Heart left ventricle (tissue), 16 donors: ENCODE measurements at regions not wholly inside any gene's neighbourhood (a gene's known extent, or its start where the extent isn't known, plus 50 kb on each side); places are given as distances from the start of the nearest gene placed in this dataset.

ENCODE experiments used
- ATAC-seq, 4 donors: fragments of 200-7000 bp; cut with Tn5 transposase; one replicate each; pipeline ENCODE4 v1.9.1; 2020 to 2022; ENCODE audit warnings: moderate library complexity in 4 of 4, mild to moderate bottlenecking in 3 of 4, moderate number of reproducible peaks in 1 of 4
- DNase-seq, 5 donors: peaks; one replicate each; pipeline ENCODE4 v3.0.0-alpha.2; 2020
- H3K27ac ChIP-seq, 12 donors: fragments of 200-600 bp; sonication (generic) in 4 of 12; one replicate each; pipeline versions ENCODE4 v1.5.0 to v1.8.0; 2016 to 2022; ENCODE audit warnings: mild to moderate bottlenecking in 2 of 12
- H3K27me3 ChIP-seq, 9 donors: fragments of 200-600 bp; sonication (generic) in 2 of 9; one replicate each; pipeline versions ENCODE4 v1.5.1 to v1.8.0; 2016 to 2022; ENCODE audit warnings: mild to moderate bottlenecking in 3 of 9
- H3K36me3 ChIP-seq, 9 donors: fragments of 200-600 bp; sonication (generic) in 2 of 9; one replicate each; pipeline versions ENCODE4 v1.5.0 to v1.8.0; 2018 to 2022; ENCODE audit warnings: mild to moderate bottlenecking in 2 of 9
- H3K4me1 ChIP-seq, 12 donors: fragments of 200-600 bp; sonication (generic) in 4 of 12; one replicate each; pipeline versions ENCODE4 v1.5.0 to v1.8.0; 2016 to 2022; ENCODE audit warnings: mild to moderate bottlenecking in 3 of 12
- H3K4me3 ChIP-seq, 12 donors: fragments of 200-600 bp; sonication (generic) in 4 of 12; one replicate each; pipeline versions ENCODE4 v1.5.0 to v1.8.0; 2017 to 2022; ENCODE audit warnings: mild to moderate bottlenecking in 9 of 12, moderate library complexity in 4 of 12
- H3K9me3 ChIP-seq, 12 donors: fragments of 200-600 bp; sonication (generic) in 4 of 12; one replicate each; pipeline versions ENCODE4 v1.5.0 to v1.8.0; 2016 to 2022; ENCODE audit warnings: mild to moderate bottlenecking in 1 of 12
- CTCF ChIP-seq, 12 donors: fragments of 200-600 bp; sonication (generic) in 4 of 12; IDR thresholded peaks; one replicate each; pipeline versions ENCODE4 v1.5.0 to v1.8.0; 2018 to 2022; ENCODE audit warnings: antibody characterized with exemption in 12 of 12, mild to moderate bottlenecking in 5 of 12
- POLR2A ChIP-seq, 2 donors: fragments of 450-650 bp; IDR thresholded peaks; one replicate each; pipeline ENCODE4 v1.6.1; 2017; ENCODE audit warnings: antibody characterized with exemption in 2 of 2, mild to moderate bottlenecking in 2 of 2, moderate library complexity in 2 of 2
- WGBS, 4 donors: extraction: QIAGEN DNeasy Blood & Tissue Kit in 2 of 4; methylation state at CpG; one replicate each; pipeline versions ENCODE4 v1.1.5 to v1.1.7; 2013 to 2018; 5-methylcytosine and 5-hydroxymethylcytosine counted together
- intact Hi-C, 10 donors: fragments of 100-400 bp; cut with DNase I; formaldehyde crosslinking; loops; one replicate each; pipeline versions ENCODE4 v1.11.1 to v1.14.2; 2022
- donor health status: ischemic (EF 13 %, LVEDD 7.1; RV severe dilation, severe dysfunction).
- donor health status: healthy with polysubstance abuse.
- donor health status: DM: no; HTN: yes; CAD: no.
- donor health status: DM: no; HTN: no; CAD: no.
- donor health status: ischemic (EF 25% LVEDD 6.9; RV normal size, moderate dysfunction).
- donor health status: ischemic (EF 25% LVEDD 5.7; RV mildly dilated, moderate dysfunction).
- donor health status: healthy.
- donor health status: DM: yes; HTN: yes; CAD: no.
- donor health status: ischemic (EF 35%, LVEDD 5.7; RV mildly dilated, moderate dysfunction).
- donor health status: nonischemic (EF 11% LVEDD 7.7; RV severe dilation, severe dysfunction).
- donor health status: DM: yes; HTN: yes; CAD: no.
- donor health status: PGD.
- donor health status: ischemic (EF 29% LVEDD 5.4; RV normal size, mild dysfunction).
- donor health status: nonischemic (EF 23%, LVEDD 6.1; RV moderate dilation, normal function).

GRCh38 chr3:190220362-190220761 is 99.7 kb upstream of the P3H2 start:
- ATAC-seq (no peak), DNase-seq (no peak)
- intact Hi-C loops = loop anchor here in 6 of 10 donors (10.0 kb wide), 2 partner anchors 104 to 204 kb away; partner anchors contain the start of gene CLDN1 (in 4 of the 6)
- TF ChIP-seq POLR2A (IDR thresholded peaks at IDR 0.05) (no peak), CTCF (IDR thresholded peaks at IDR 0.05) (no peak)
- Histone ChIP-seq H3K4me1 (peaks cover 0 to 6% (median 0%) of the 10 kb centered on the region in 12 donors), H3K36me3 (no peaks in the 10 kb centered on the region), H3K4me3 (no peak overlapping the region), H3K9me3 (peaks cover 0 to 4% (median 0%) of the 10 kb centered on the region in 12 donors), H3K27me3 (no peaks in the 10 kb centered on the region), H3K27ac (no peak overlapping the region)
- 76 to 92% (median 88%) methylated on average over 1 of the region's 1 CpG for WGBS, 4 donors

- TF ChIP-seq POLR2A (IDR thresholded peaks at IDR 0.05) = no peak
- TF ChIP-seq CTCF (IDR thresholded peaks at IDR 0.05) = no peak
Measured at GRCh38 chr3:190217081-190217480, 96.4 kb upstream of the P3H2 start.

GRCh38 chr3:190213727-190214126 is 93.0 kb upstream of the P3H2 start:
- Histone ChIP-seq H3K4me1 (peaks cover 0 to 6% (median 0%) of the 10 kb centered on the region in 12 donors), H3K27ac (no peak overlapping the region), H3K4me3 (no peak overlapping the region), H3K36me3 (no peaks in the 10 kb centered on the region), H3K27me3 (no peaks in the 10 kb centered on the region), H3K9me3 (peaks cover 0 to 8% (median 0%) of the 10 kb centered on the region in 12 donors)
- no peak for TF ChIP-seq CTCF (IDR thresholded peaks at IDR 0.05)
- TF ChIP-seq POLR2A (IDR thresholded peaks at IDR 0.05) = no peak
- intact Hi-C loops = no loop called here
- ATAC-seq (no peak), DNase-seq (no peak)

More at GRCh38 chr3:190217081-190217480, 96.4 kb upstream of the P3H2 start:
- DNase-seq = no peak
- intact Hi-C loops = no loop called here
- Histone ChIP-seq H3K4me3 (no peak overlapping the region), H3K36me3 (no peaks in the 10 kb centered on the region), H3K9me3 (peaks cover 0 to 11% (median 0%) of the 10 kb centered on the region in 12 donors), H3K4me1 (peaks cover 0 to 6% (median 0%) of the 10 kb centered on the region in 12 donors), H3K27me3 (no peaks in the 10 kb centered on the region), H3K27ac (no peak overlapping the region)
- no peak for ATAC-seq
- 82 to 87% (median 85%) methylated on average over 3 of the region's 3 CpGs for WGBS, 4 donors

- H3K4me1 ChIP-seq = no peaks in the 10 kb centered on the region
- no peak overlapping the region for H3K27ac ChIP-seq
- no peaks in the 10 kb centered on the region for H3K36me3 ChIP-seq
- ATAC-seq (no peak), DNase-seq (no peak)
- intact Hi-C loops = no loop called here
- no peak overlapping the region for H3K4me3 ChIP-seq
- H3K9me3 ChIP-seq = peaks cover 0 to 8% (median 0%) of the 10 kb centered on the region in 12 donors
- 83 to 90% (median 87%) methylated on average over 1 of the region's 1 CpG for WGBS, 4 donors
- no peaks in the 10 kb centered on the region for H3K27me3 ChIP-seq
- TF ChIP-seq CTCF (IDR thresholded peaks at IDR 0.05) = no peak
- no peak for TF ChIP-seq POLR2A (IDR thresholded peaks at IDR 0.05)
Measured at GRCh38 chr3:190210608-190211007, 89.9 kb upstream of the P3H2 start.
